RPMI7951 (cell line): ENCODE measurements at regions not wholly inside any gene's neighbourhood (a gene's known extent, or its start where the extent isn't known, plus 50 kb on each side); places are given as distances from the start of the nearest gene placed in this dataset.

Experiments
- DNase-seq: peaks from one replicate; pipeline ENCODE4 v3.0.0-alpha.2; 2012; ENCODE audit warnings: low read depth

- DNase-seq, result no peak
These were observed 167.1 kb upstream of the PKDCC start for GRCh38 chr2:41880561-41881243.

- no peak for DNase-seq
These were observed 166.6 kb upstream of the PKDCC start for GRCh38 chr2:41881249-41881648.

DNA sequence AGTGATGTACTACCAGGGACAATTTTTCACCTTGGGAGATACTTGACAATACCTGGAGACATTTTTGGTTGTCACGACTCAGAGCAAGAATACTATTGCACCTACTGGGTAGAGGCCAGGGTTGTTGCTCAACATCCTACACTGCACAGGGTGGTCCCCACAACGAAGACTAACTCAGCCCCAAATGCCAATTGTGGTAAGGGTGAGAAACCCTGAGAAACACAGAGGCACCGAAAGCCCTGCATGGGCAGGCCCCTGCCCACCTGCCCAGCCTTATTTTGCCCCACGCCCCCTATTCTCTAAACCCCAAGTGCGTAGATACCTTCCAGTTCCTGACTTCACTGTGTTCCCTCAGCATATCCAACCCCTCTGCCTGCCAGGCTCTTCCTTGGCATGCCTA lies 163.1 kb upstream of the PKDCC start:
- no peak for DNase-seq

GRCh38 chr2:41886145-41886664 lies 161.6 kb upstream of the PKDCC start:
- DNase-seq, result no peak

DNA sequence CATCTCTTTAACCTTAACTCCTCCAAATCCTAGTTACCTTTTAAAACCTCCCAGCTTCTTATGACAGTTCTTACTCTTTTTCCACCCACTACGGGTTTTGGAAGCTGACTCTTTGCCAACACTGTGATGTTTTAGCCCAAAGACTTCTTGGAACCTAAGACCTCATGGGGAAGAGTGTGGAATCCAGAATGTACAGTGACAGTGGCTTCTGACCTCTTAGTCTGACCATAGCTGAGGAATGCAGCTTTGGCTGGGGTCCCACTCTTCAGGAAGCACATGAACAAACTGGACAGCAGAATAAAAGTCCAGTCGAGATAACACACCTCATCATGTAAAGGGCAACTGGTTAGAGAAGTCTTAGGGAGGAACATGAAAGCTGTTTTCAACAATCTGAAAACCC lies 161.1 kb upstream of the PKDCC start:
- DNase-seq, result peak; percentile 30

GRCh38 chr2:41890341-41890740 lies 157.5 kb upstream of the PKDCC start:
- DNase-seq, result no peak

GRCh38 chr2:41892476-41892875 lies 155.3 kb upstream of the PKDCC start:
- no peak for DNase-seq

DNA sequence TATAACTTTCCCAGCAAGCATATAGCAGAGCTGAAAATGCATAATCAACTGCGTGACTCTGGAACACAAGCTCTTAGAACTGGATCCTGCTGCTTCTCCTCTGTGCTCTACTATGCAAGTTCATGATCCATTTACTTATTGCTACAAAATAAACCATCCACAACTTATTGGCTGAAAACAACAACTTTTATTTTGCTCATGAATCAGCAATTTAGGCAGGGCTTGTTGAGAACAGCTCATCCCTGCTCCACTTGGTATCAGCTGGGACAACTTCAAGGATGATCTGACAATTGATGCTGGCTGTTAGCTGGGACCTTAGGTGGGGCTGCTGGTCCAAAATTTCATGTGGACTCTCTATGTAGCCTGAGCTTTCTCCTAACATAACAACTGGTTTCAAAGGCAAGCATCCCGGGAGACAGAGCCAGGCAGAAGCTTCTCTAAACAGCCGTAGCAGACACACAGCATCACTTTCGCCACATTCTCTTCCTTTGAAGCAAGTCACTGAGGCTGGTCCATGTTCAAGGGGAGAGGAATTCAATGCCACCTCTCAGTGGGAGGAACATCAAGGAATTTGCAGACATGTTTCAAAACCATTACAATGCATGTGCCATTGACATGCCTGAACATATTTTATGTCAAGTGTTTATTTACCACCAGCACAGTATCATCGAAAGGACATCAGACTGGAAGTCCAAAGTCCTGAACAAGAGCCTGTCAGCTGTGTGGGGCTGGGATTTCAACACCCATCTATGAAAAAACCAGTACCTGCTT lies 153.1 kb upstream of the PKDCC start:
- DNase-seq, result no peak

- no peak for DNase-seq
These were observed 152.5 kb upstream of the PKDCC start for GRCh38 chr2:41895334-41895664.

DNA sequence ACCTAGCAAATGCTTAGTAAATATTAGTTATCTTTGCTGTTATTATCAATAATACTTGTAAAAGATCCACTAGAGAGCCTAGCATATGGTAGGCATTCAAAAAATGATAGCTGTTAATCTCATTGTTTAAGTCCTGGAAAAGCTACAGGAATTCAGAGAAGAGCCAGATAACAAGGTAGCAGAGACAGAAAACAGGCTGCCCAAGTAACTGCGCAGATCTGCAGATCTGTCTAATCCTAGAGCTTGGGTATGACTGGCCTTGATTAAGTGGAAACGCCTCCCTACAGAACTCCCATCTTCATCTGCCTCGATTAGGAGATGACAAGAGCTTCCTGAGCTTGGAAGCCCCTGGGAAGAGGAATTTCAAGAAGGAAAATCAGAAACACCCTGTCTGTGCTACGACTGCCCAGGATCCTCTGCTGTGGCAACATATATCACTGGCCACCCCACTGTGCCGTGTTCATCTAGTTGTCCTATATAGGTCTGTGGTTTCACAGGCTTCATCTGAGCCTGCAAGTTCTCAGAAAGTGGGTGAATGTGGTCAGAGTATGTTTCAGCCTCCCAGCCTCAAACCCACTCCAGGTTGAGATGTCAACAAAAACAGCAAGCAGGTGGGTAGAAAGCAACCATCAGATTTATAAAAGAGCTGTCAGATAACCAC lies 151.5 kb upstream of the PKDCC start:
- DNase-seq, result no peak

- no peak for DNase-seq
These were observed 148.6 kb upstream of the PKDCC start for GRCh38 chr2:41899189-41899588.

DNA sequence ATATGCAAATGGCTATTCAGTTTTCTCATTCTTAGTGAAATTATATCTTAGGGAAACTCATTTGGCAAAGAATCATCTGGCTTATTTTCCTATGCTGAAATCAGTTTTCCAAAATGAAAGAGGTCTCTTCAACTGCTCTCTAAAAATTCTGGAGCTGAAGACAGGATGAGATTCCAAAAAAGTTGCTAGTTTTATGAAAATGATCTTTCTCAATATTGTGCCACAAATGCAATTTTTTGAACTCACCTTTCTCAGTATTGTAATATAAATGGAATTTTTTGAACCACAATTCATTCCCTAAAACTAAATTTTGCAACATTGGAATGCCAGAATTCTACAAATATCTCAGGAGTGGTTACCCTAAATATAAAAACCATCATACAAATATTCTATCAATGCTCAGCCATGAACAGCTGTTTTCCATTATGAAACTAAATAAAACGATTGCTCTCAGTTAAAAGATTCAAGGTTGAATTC lies 147.7 kb upstream of the PKDCC start:
- DNase-seq, result no peak

DNA sequence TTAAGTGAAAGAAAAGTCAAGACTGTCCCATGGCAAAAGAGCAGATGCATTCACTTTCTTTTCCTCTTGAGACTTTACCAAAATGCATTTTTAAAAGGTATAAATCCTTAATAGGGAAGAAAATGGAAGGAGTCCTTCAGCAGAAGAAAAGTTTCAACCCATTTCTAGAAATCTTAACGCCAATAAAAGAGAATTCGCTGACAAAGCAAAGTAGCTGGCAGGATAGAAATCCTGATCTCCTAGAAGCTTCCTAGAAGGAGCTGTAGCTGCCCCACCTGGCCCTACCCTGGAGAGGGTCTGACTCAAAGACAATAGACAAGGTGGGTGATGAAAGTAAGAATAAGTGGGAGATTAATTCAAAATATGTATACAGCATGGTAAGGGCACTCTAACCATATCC lies 144.9 kb upstream of the PKDCC start:
- no peak for DNase-seq

DNA sequence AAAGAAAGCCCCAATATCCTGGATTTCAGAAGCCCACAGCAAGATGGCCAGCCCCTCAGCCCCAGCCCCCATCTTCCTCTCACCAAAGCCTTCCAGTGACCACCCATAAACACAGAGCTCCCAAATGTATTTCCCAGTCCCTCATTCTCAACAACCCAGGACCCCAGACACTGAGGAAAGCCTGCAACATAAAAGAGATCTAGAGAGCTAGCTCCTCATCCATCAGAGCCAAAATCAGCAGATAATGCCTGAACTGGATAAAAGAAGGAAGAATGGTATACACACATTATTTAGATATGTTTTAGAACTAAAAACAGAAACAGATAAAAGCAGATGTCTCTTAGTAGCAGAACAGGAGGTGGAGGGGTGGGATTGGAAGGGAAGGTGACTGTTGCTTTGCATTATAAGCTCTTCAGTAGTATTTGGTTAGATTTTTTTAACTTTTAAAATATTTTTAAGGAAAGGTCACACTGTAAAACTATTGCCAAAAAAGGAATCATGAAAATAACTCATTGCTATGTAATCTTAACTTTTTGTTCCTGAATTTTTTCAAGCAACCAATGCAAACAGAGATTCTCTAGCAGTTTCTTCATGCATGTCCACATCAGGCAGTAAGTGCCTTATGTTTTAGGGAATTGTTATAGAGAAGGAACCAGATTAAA lies 144.2 kb upstream of the PKDCC start:
- DNase-seq, result no peak

GRCh38 chr2:41904459-41904858 lies 143.4 kb upstream of the PKDCC start:
- no peak for DNase-seq

- DNase-seq, result no peak
These were observed 142.1 kb upstream of the PKDCC start for GRCh38 chr2:41905597-41906337.

- no peak for DNase-seq
These were observed 141.5 kb upstream of the PKDCC start for GRCh38 chr2:41906338-41906725.

DNA sequence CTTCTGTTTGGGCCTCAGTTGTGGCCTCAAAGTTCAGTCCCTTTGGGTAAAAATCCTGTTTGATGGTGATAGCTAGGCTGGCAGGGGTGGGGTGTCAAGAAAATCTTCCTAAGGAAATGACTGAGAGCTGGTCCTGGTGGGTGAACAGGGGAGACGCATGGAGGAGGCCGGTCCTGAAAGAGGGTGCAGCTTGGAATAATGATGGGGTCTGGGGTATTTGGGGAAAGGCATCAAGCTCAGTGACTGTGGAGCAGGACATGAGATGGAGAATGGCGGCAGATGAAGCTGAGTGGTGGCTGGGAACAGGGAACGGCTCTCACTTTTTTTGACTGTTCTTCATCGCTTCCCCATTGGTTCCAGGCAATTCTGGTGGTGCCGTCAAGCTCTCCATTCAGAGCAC lies 140.7 kb upstream of the PKDCC start:
- no peak for DNase-seq

GRCh38 chr2:41907771-41908207 lies 140.0 kb upstream of the PKDCC start:
- DNase-seq, result peak; percentile 51

DNA sequence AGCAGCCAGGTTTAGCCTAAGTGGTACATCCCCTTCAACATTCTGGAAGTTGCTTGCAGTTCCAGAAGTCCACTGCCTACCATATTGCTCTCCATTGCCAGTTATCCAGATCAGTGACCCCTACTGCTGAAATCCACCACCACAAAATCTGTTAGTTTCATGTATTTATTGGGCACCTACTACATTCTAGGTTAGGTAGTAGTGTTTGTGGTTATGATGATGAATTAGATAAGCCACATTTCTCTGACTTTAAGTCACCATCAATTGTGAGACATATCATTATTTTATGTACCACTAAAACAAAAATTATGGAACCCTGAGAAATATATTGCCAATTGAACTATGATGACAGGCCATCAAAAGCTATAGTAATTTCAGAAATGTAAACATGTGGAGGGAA lies 139.5 kb upstream of the PKDCC start:
- no peak for DNase-seq

- DNase-seq, result peak; percentile 42
These were observed 138.2 kb upstream of the PKDCC start for GRCh38 chr2:41909584-41909983.
